IMR-90 (cell line): ENCODE measurements at regions not wholly inside any gene's neighbourhood (a gene's known extent, or its start where the extent isn't known, plus 50 kb on each side); places are given as distances from the start of the nearest gene placed in this dataset.

ENCODE experiments used
- CEBPB ChIP-seq: IDR thresholded peaks from 2 replicates; pipeline ENCODE4 v1.6.1; 2012; ENCODE audit warnings: low read depth, low read length, improper control_type of control experiment
- CHD1 ChIP-seq: IDR thresholded peaks from 2 replicates; pipeline ENCODE4 v1.6.1; 2012; ENCODE audit warnings: low read depth, low read length, improper control_type of control experiment
- NFE2L2 ChIP-seq: fragments of 150-350 bp; IDR thresholded peaks from 2 replicates; pipeline ENCODE4 v1.6.1; 2016; ENCODE audit warnings: low read depth, mild to moderate bottlenecking, low read length
- POLR2A ChIP-seq: IDR thresholded peaks from 2 replicates; pipeline ENCODE4 v1.6.1; 2012; ENCODE audit warnings: mild to moderate bottlenecking, low read depth, low read length
- RAD21 ChIP-seq: IDR thresholded peaks from 2 replicates; pipeline ENCODE4 v1.6.1; 2012; ENCODE audit warnings: low read length, improper control_type of control experiment
- SMC3 ChIP-seq: fragments of 150-350 bp; IDR thresholded peaks from 2 replicates; pipeline ENCODE4 v1.6.1; 2016; ENCODE audit warnings: low read depth, mild to moderate bottlenecking, antibody characterized with exemption, low read length, moderate library complexity
- TF ChIP-seq, protein P1 (sequence below): conservative IDR thresholded peaks from 2 replicates; pipeline ENCODE4 v1.5.1; 2012; ENCODE audit warnings: mild to moderate bottlenecking, low read depth, low read length, improper control_type of control experiment
- TF ChIP-seq, protein P2 (sequence below): fragments of 150-350 bp; IDR thresholded peaks from 2 replicates; pipeline ENCODE4 v1.6.1; 2017; ENCODE audit warnings: mild to moderate bottlenecking, antibody characterized with exemption, low read length, low read depth

DNA sequence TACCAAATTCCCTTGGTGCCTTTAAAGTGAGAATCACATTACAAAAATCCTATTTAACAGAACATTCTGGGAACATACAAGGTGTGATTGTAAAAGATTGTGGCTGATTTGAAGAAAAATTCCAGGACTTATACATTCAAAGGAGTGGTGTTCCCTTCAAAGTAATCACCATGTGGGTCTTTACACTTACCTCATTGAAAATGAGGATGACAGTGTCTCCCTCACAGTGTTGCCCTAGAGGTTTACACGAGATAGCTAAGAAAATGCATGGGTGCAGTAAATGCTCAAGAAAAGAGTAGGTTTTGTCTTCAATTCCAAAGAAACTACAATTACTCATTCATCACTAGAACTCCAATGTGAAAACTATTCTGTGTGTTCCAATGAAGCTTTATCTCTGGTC, 331.5 kb downstream of the SLC4A3 start:
- no peak for TF ChIP-seq CEBPB
- TF ChIP-seq SMC3: no peak
- TF ChIP-seq, protein P1, sequence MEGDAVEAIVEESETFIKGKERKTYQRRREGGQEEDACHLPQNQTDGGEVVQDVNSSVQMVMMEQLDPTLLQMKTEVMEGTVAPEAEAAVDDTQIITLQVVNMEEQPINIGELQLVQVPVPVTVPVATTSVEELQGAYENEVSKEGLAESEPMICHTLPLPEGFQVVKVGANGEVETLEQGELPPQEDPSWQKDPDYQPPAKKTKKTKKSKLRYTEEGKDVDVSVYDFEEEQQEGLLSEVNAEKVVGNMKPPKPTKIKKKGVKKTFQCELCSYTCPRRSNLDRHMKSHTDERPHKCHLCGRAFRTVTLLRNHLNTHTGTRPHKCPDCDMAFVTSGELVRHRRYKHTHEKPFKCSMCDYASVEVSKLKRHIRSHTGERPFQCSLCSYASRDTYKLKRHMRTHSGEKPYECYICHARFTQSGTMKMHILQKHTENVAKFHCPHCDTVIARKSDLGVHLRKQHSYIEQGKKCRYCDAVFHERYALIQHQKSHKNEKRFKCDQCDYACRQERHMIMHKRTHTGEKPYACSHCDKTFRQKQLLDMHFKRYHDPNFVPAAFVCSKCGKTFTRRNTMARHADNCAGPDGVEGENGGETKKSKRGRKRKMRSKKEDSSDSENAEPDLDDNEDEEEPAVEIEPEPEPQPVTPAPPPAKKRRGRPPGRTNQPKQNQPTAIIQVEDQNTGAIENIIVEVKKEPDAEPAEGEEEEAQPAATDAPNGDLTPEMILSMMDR: no peak
- no peak for TF ChIP-seq POLR2A
- TF ChIP-seq, protein P2, sequence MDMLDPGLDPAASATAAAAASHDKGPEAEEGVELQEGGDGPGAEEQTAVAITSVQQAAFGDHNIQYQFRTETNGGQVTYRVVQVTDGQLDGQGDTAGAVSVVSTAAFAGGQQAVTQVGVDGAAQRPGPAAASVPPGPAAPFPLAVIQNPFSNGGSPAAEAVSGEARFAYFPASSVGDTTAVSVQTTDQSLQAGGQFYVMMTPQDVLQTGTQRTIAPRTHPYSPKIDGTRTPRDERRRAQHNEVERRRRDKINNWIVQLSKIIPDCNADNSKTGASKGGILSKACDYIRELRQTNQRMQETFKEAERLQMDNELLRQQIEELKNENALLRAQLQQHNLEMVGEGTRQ: no peak
- TF ChIP-seq RAD21: no peak
- TF ChIP-seq CHD1: no peak
- no peak for TF ChIP-seq NFE2L2
